ENCODE measurements at regions not wholly inside any gene's neighbourhood (a gene's known extent, or its start where the extent isn't known, plus 50 kb on each side); places are given as distances from the start of the nearest gene placed in this dataset.

DNA sequence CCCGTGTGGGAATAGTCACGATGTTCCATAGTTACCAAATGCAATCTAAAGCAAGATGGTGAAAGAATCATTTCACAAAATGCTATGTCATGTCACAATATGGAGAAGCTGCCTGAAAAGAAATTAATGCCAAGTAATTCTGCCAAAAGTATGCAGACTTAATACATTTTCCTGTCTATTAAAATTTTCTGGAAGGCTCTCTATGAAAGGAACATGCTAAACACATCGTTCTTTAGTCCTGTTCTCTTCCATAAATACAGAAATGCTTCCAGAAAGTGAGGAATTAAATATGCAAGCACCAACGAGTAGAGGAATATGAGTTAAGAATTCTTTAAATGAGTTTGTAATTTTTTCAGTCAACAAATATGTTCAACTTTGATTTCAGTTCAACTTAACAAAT lies 266.8 kb upstream of the CRBN start:
- TF ChIP-seq NFRKB (IDR thresholded peaks at IDR 0.05): no peak
- TF ChIP-seq FOXA1 (IDR thresholded peaks at IDR 0.05): no peak
- TF ChIP-seq FOXM1 (IDR thresholded peaks at IDR 0.05; ENCODE audit: borderline replicate concordance): no peak
- TF ChIP-seq SP1 (IDR thresholded peaks at IDR 0.05): no peak
- TF ChIP-seq L3MBTL2 (conservative IDR thresholded peaks at IDR 0.05): no peak
- no peak for TF ChIP-seq ARNT (IDR thresholded peaks at IDR 0.05)
- TF ChIP-seq, protein P1, sequence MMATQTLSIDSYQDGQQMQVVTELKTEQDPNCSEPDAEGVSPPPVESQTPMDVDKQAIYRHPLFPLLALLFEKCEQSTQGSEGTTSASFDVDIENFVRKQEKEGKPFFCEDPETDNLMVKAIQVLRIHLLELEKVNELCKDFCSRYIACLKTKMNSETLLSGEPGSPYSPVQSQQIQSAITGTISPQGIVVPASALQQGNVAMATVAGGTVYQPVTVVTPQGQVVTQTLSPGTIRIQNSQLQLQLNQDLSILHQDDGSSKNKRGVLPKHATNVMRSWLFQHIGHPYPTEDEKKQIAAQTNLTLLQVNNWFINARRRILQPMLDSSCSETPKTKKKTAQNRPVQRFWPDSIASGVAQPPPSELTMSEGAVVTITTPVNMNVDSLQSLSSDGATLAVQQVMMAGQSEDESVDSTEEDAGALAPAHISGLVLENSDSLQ (IDR thresholded peaks at IDR 0.05): no peak
- no peak for TF ChIP-seq FOXK2 (IDR thresholded peaks at IDR 0.05)
- TF ChIP-seq TARDBP (IDR thresholded peaks at IDR 0.05): no peak
- TF ChIP-seq BHLHE40 (IDR thresholded peaks at IDR 0.05; ENCODE audit: borderline replicate concordance): no peak
- no peak for TF ChIP-seq ZNF384 (IDR thresholded peaks at IDR 0.05)
